ENCODE measurements at regions not wholly inside any gene's neighbourhood (a gene's known extent, or its start where the extent isn't known, plus 50 kb on each side); places are given as distances from the start of the nearest gene placed in this dataset.

DNA sequence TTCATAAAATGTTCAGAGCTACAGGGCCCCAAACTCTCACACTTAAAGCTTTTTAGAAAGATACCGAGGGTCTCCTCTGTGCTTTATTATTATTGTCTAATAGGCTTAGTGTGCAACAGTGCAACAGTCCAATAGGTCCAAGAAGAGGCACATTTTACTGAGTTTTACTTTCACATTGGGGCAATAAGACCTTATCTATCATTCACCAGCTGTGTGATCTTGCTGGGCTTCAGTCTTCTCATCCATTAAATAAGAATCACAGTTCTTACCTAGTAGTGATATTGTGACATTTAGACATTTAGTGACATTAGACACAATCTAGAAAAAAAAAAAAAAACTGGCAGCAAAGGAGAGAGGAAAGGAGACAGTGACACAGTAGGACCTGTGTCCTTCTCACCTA lies 175.8 kb upstream of the NFIA start:
- H3K4me3 ChIP-seq (ENCODE audit: low read depth in 1 of 3, low read length in 3 of 3): no peak overlapping the region
- DNase-seq: peak; percentile 33 to 50
- H3K27me3 ChIP-seq (ENCODE audit: control insufficient read depth in 3 of 3, insufficient read depth in 3 of 3, low read length in 3 of 3): no peaks in the 10 kb centered on the region
- WGBS, 3 donors: 19 to 74% (median 35%) methylated on average over 1 of the region's 1 CpG
- peaks cover 0 to 7% (median 0%) of the 10 kb centered on the region in 3 donors for H3K4me1 ChIP-seq (ENCODE audit: control insufficient read depth in 3 of 3, insufficient read depth in 2 of 3, low read depth in 1 of 3, low read length in 2 of 3)
- FAIRE-seq: no peak
- H3K27ac ChIP-seq (ENCODE audit: low read depth in 1 of 3, low read length in 2 of 3): no peak overlapping the region
- no peaks in the 10 kb centered on the region for H3K9me3 ChIP-seq (ENCODE audit: control insufficient read depth in 2 of 2, insufficient read depth in 1 of 2, low read depth in 1 of 2, low read length in 1 of 2)
- no peaks in the 10 kb centered on the region for H3K36me3 ChIP-seq (ENCODE audit: control insufficient read depth in 3 of 3, insufficient read depth in 2 of 3, low read depth in 1 of 3, low read length in 3 of 3)

DNA sequence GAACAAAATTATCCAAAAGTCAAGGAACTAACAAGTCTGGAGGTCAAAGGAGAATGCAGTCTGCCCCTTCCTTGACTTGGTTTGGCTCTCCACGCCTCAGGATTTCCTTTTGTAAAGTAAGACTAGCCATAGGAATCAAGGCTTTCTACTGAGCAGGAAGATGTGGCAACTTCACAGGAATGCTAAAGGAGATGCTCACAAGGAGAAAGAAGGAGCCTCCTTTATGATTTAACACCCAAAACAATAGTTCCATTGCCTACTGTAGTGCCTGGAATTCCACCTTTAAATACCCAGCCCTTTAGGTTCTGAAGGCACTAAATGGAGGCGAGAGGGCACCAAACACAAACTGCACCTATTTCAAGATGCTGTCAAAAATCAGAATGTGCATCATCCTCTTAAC lies 176.3 kb upstream of the NFIA start:
- no peak for FAIRE-seq
- Histone ChIP-seq H3K27ac (ENCODE audit: low read depth in 1 of 3, low read length in 2 of 3) (no peak overlapping the region), H3K9me3 (ENCODE audit: control insufficient read depth in 2 of 2, insufficient read depth in 1 of 2, low read depth in 1 of 2, low read length in 1 of 2) (no peaks in the 10 kb centered on the region), H3K4me1 (ENCODE audit: control insufficient read depth in 3 of 3, insufficient read depth in 2 of 3, low read depth in 1 of 3, low read length in 2 of 3) (peaks cover 0 to 7% (median 0%) of the 10 kb centered on the region in 3 donors), H3K4me3 (ENCODE audit: low read depth in 1 of 3, low read length in 3 of 3) (no peak overlapping the region), H3K27me3 (ENCODE audit: control insufficient read depth in 3 of 3, insufficient read depth in 3 of 3, low read length in 3 of 3) (no peaks in the 10 kb centered on the region), H3K36me3 (ENCODE audit: control insufficient read depth in 3 of 3, insufficient read depth in 2 of 3, low read depth in 1 of 3, low read length in 3 of 3) (no peaks in the 10 kb centered on the region)
- WGBS, 3 donors: 93 to 100% (median 93%) methylated on average over 2 of the region's 2 CpGs
- DNase-seq: no peak

DNA sequence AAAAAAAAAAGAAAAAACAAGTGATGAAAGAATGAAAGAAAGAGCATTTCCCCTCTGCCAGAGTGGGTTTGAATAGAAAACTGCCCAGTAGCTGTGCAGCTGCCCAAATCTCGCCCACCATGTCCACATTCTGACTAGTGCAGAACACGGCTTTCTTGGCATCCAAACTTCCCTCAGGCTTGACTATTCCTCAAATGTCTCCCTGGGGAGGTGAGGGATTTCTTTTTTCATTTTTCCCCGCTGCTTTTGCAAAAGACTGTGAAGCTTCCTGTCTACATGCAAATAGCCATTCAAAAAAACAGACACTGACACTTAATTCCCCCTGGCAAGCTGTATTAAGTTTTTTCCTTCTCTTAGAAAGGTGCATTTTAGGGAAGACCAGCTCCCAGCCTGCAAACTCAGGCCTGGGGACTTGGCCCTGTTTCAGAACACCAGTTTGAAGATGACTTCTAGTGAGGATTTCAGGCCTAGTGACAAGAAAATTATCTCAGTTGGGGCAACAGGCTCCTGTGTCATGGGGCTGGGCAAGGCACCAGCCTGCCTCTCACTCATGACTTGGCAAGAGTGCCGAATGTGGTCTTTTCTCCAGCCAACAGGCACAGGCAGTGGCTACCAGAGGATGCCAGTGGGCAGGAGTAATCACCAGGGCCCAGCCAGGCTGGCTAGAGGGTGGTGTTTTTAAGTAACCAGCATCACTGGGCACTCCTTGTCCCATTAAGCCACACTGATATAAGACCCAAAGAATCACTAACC lies 178.1 kb upstream of the NFIA start:
- Histone ChIP-seq H3K9me3 (ENCODE audit: control insufficient read depth in 2 of 2, insufficient read depth in 1 of 2, low read depth in 1 of 2, low read length in 1 of 2) (no peaks in the 10 kb centered on the region), H3K4me3 (ENCODE audit: low read depth in 1 of 3, low read length in 3 of 3) (no peak overlapping the region), H3K4me1 (ENCODE audit: control insufficient read depth in 3 of 3, insufficient read depth in 2 of 3, low read depth in 1 of 3, low read length in 2 of 3) (peaks cover 0 to 7% (median 0%) of the 10 kb centered on the region in 3 donors), H3K36me3 (ENCODE audit: control insufficient read depth in 3 of 3, insufficient read depth in 2 of 3, low read depth in 1 of 3, low read length in 3 of 3) (no peaks in the 10 kb centered on the region), H3K27me3 (ENCODE audit: control insufficient read depth in 3 of 3, insufficient read depth in 3 of 3, low read length in 3 of 3) (no peaks in the 10 kb centered on the region), H3K27ac (ENCODE audit: low read depth in 1 of 3, low read length in 2 of 3) (no peak overlapping the region)
- DNase-seq: no peak
- no peak for FAIRE-seq
- 67 to 84% (median 79%) methylated on average over 4 of the region's 4 CpGs for WGBS, 3 donors

DNA sequence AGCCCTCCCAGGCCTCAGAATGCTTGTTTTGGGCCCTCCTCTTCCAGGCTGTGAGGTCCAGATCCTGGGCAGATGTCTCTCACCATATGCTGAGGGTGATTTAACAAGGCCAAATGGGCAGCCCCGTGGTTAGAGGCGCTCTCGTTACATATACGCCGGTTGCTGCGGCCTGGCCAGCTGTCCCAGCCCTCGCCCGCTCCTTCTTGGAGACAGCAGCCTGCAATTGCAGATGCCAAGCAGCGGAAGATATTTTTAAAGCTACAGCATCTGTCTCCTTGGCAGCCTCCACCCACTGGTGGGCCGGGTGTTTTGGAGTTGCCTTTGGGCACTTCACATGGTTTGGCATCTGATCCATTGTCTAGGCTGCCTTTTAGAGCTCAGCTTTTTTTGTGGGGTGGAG lies 178.8 kb upstream of the NFIA start:
- Histone ChIP-seq H3K27me3 (ENCODE audit: control insufficient read depth in 3 of 3, insufficient read depth in 3 of 3, low read length in 3 of 3) (no peaks in the 10 kb centered on the region), H3K27ac (ENCODE audit: low read depth in 1 of 3, low read length in 2 of 3) (no peak overlapping the region), H3K4me1 (ENCODE audit: control insufficient read depth in 3 of 3, insufficient read depth in 2 of 3, low read depth in 1 of 3, low read length in 2 of 3) (peaks cover 0 to 11% (median 0%) of the 10 kb centered on the region in 3 donors), H3K36me3 (ENCODE audit: control insufficient read depth in 3 of 3, insufficient read depth in 2 of 3, low read depth in 1 of 3, low read length in 3 of 3) (no peaks in the 10 kb centered on the region), H3K9me3 (ENCODE audit: control insufficient read depth in 2 of 2, insufficient read depth in 1 of 2, low read depth in 1 of 2, low read length in 1 of 2) (no peaks in the 10 kb centered on the region), H3K4me3 (ENCODE audit: low read depth in 1 of 3, low read length in 3 of 3) (no peak overlapping the region)
- DNase-seq (no peak), FAIRE-seq (no peak)
- 74 to 93% (median 83%) methylated on average over 10 of the region's 10 CpGs for WGBS, 3 donors

DNA sequence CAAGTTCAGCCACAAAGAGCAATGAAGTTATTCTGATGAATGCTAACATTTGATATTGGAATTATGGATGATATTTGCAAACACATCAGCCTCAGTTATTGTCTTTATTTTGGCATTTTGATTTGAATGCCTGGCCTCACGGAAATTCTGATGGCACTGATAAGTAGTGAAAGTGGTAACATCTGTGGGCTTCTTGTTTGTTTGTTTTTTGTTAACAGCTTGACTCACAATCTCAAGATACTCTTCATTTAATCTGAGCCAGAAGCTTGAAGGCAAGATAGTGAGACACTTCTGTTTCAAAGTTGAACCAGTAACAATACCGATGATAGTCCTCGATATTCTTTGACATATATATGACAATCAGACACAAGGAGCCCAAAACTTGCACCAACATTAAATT lies 182.9 kb upstream of the NFIA start:
- FAIRE-seq (no peak), DNase-seq (no peak)
- H3K36me3 ChIP-seq (ENCODE audit: control insufficient read depth in 3 of 3, insufficient read depth in 2 of 3, low read depth in 1 of 3, low read length in 3 of 3): no peaks in the 10 kb centered on the region
- no peak overlapping the region for H3K4me3 ChIP-seq (ENCODE audit: low read depth in 1 of 3, low read length in 3 of 3)
- H3K4me1 ChIP-seq (ENCODE audit: control insufficient read depth in 3 of 3, insufficient read depth in 2 of 3, low read depth in 1 of 3, low read length in 2 of 3): peaks cover 0 to 10% (median 4%) of the 10 kb centered on the region in 3 donors
- H3K27me3 ChIP-seq (ENCODE audit: control insufficient read depth in 3 of 3, insufficient read depth in 3 of 3, low read length in 3 of 3): no peaks in the 10 kb centered on the region
- no peak overlapping the region for H3K27ac ChIP-seq (ENCODE audit: low read depth in 1 of 3, low read length in 2 of 3)
- no peaks in the 10 kb centered on the region for H3K9me3 ChIP-seq (ENCODE audit: control insufficient read depth in 2 of 2, insufficient read depth in 1 of 2, low read depth in 1 of 2, low read length in 1 of 2)
- WGBS, 3 donors: 79 to 89% (median 85%) methylated on average over 3 of the region's 3 CpGs

DNA sequence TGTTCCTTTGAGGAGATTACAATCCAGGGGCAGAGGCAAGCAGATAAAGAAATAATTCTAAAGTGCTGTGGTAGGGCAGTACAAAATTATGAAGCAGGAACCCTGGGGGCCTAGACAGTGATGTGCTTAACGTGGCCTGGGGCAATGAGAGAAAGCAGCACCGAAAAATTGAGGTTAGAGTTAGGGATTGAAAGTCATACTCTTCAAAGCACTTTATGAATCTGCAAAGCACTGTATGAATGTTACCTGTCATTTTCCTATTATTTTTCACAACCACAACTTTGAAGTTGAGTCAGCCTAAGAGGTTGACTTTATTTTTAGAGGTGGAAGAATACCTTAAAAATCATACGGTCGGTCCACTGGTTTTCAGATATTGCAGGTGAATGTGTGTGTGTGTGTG lies 183.4 kb upstream of the NFIA start:
- Histone ChIP-seq H3K4me3 (ENCODE audit: low read depth in 1 of 3, low read length in 3 of 3) (no peak overlapping the region), H3K27ac (ENCODE audit: low read depth in 1 of 3, low read length in 2 of 3) (no peak overlapping the region), H3K4me1 (ENCODE audit: control insufficient read depth in 3 of 3, insufficient read depth in 2 of 3, low read depth in 1 of 3, low read length in 2 of 3) (peaks cover 0 to 10% (median 4%) of the 10 kb centered on the region in 3 donors), H3K9me3 (ENCODE audit: control insufficient read depth in 2 of 2, insufficient read depth in 1 of 2, low read depth in 1 of 2, low read length in 1 of 2) (no peaks in the 10 kb centered on the region), H3K36me3 (ENCODE audit: control insufficient read depth in 3 of 3, insufficient read depth in 2 of 3, low read depth in 1 of 3, low read length in 3 of 3) (no peaks in the 10 kb centered on the region), H3K27me3 (ENCODE audit: control insufficient read depth in 3 of 3, insufficient read depth in 3 of 3, low read length in 3 of 3) (no peaks in the 10 kb centered on the region)
- no peak for FAIRE-seq
- 63 to 74% (median 72%) methylated on average over 4 of the region's 4 CpGs for WGBS, 3 donors
- DNase-seq: no peak

DNA sequence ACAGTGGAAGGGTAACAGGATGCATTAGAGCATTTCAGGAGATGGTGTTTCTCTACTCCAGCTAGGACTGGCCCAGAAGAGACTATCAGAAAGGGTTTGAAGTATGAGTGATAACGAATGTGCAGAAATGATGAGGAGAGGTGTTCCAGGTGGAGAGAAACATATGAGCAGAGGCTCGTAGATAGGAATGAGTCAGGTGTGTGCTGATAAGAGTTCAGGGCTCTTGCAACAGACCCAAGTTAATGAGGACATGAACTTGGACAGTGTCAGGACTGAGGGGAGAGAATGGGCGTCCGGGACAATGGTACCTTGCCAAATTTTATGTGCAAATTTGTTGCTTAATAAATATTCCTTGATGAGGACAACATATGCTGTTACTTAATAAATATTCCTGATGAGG lies 183.9 kb upstream of the NFIA start:
- no peak overlapping the region for H3K27ac ChIP-seq (ENCODE audit: low read depth in 1 of 3, low read length in 2 of 3)
- H3K4me3 ChIP-seq (ENCODE audit: low read depth in 1 of 3, low read length in 3 of 3): no peak overlapping the region
- FAIRE-seq: no peak
- H3K36me3 ChIP-seq (ENCODE audit: control insufficient read depth in 3 of 3, insufficient read depth in 2 of 3, low read depth in 1 of 3, low read length in 3 of 3): no peaks in the 10 kb centered on the region
- H3K9me3 ChIP-seq (ENCODE audit: control insufficient read depth in 2 of 2, insufficient read depth in 1 of 2, low read depth in 1 of 2, low read length in 1 of 2): no peaks in the 10 kb centered on the region
- peaks cover 0 to 10% (median 4%) of the 10 kb centered on the region in 3 donors for H3K4me1 ChIP-seq (ENCODE audit: control insufficient read depth in 3 of 3, insufficient read depth in 2 of 3, low read depth in 1 of 3, low read length in 2 of 3)
- 10 to 53% (median 27%) methylated on average over 4 of the region's 4 CpGs for WGBS, 3 donors
- no peaks in the 10 kb centered on the region for H3K27me3 ChIP-seq (ENCODE audit: control insufficient read depth in 3 of 3, insufficient read depth in 3 of 3, low read length in 3 of 3)
- DNase-seq: peak; percentile 65 to 76

DNA sequence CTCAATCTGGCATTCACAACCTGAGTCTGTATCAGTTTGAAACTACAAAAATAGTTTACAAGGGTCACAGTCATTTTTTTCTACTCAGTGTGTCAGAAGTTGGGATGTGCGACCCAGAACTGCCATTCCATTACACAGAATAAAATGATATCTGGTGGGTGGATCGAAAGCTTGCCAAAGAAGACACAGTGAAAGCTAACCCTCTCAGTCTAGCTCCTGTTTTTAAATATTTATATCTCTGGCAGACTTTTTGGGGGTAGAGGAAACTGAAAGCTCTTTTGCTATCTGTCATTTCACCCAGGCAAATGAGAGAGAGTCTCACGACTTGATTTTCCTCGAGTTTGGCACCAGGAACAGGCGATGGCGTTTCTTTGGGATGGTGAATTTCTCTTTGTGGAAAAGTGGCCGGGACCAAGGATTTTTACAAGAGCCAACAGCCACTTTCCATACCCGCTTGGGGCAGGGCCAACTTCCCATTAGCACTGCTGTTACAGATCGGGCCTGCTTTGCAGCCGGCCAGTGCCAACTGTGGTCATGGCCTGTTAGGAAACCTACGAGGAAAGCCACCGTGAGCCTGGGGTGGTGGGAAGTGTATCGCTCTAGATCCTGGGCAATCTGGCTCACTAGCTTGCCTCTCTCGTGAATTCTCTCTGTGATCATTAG lies 185.5 kb upstream of the NFIA start:
- no peaks in the 10 kb centered on the region for H3K9me3 ChIP-seq (ENCODE audit: control insufficient read depth in 2 of 2, insufficient read depth in 1 of 2, low read depth in 1 of 2, low read length in 1 of 2)
- H3K27ac ChIP-seq (ENCODE audit: low read depth in 1 of 3, low read length in 2 of 3): no peak overlapping the region
- FAIRE-seq: no peak
- 78 to 89% (median 79%) methylated on average over 14 of the region's 14 CpGs for WGBS, 3 donors
- no peaks in the 10 kb centered on the region for H3K36me3 ChIP-seq (ENCODE audit: control insufficient read depth in 3 of 3, insufficient read depth in 2 of 3, low read depth in 1 of 3, low read length in 3 of 3)
- H3K27me3 ChIP-seq (ENCODE audit: control insufficient read depth in 3 of 3, insufficient read depth in 3 of 3, low read length in 3 of 3): no peaks in the 10 kb centered on the region
- no peak overlapping the region for H3K4me3 ChIP-seq (ENCODE audit: low read depth in 1 of 3, low read length in 3 of 3)
- no peak for DNase-seq
- H3K4me1 ChIP-seq (ENCODE audit: control insufficient read depth in 3 of 3, insufficient read depth in 2 of 3, low read depth in 1 of 3, low read length in 2 of 3): peaks cover 0 to 10% (median 4%) of the 10 kb centered on the region in 3 donors
